ENCODE measurements at regions not wholly inside any gene's neighbourhood (a gene's known extent, or its start where the extent isn't known, plus 50 kb on each side); places are given as distances from the start of the nearest gene placed in this dataset.

- H3K79me2 ChIP-seq (ENCODE audit: low read length) = no peaks in the 10 kb centered on the region
- no peaks in the 10 kb centered on the region for H3K27me3 ChIP-seq (ENCODE audit: low read length)
- DNase-seq (no peak), ATAC-seq (no peak)
- no peaks in the 10 kb centered on the region for H3K9me3 ChIP-seq (ENCODE audit: low read length)
- BruUV-seq (replicated peaks) = no TSS peak
- H3F3A ChIP-seq (ENCODE audit: low read length, unreplicated experiment) = no peaks in the 10 kb centered on the region
- H3K4me1 ChIP-seq (ENCODE audit: insufficient read depth, low read length) = peaks cover 12% of the 10 kb centered on the region
- intact Hi-C loops (cut with micrococcal nuclease) = no loop called here
- no peak overlapping the region for H3K9ac ChIP-seq (ENCODE audit: low read length)
- ChIA-PET CTCF (no interaction called here), POLR2A (ENCODE audit: unreplicated experiment) (no interaction called here)
- no peak overlapping the region for H2AFZ ChIP-seq (ENCODE audit: low read length)
- H3K36me3 ChIP-seq (ENCODE audit: low read depth, low read length) = no peaks in the 10 kb centered on the region
- H3K4me3 ChIP-seq (ENCODE audit: low read length) = no peak overlapping the region
- H3K4me2 ChIP-seq (ENCODE audit: low read length) = no peak overlapping the region
- TF ChIP-seq EZH2phosphoT487 (IDR thresholded peaks at IDR 0.05; ENCODE audit: borderline replicate concordance, low read length) = no peak
- no peak for TF ChIP-seq EZH2 (IDR thresholded peaks at IDR 0.05; ENCODE audit: low read length, unreplicated experiment)
- no peak for TF ChIP-seq CTCF (conservative IDR thresholded peaks at IDR 0.05; ENCODE audit: low read depth, low read length)
- H3K27ac ChIP-seq (ENCODE audit: low read length) = no peak overlapping the region
- no peaks in the 10 kb centered on the region for H3K9me2 ChIP-seq (replicated peaks; ENCODE audit: low read length)
- H4K20me1 ChIP-seq (ENCODE audit: low read length) = no peaks in the 10 kb centered on the region
Observed at GRCh38 chr7:41867639-41868280, 164.9 kb upstream of the INHBA start.

GRCh38 chr7:41862261-41862660 is 159.4 kb upstream of the INHBA start:
- POLR2A ChIA-PET (ENCODE audit: unreplicated experiment) = no interaction called here
- no peak overlapping the region for H3K4me2 ChIP-seq (ENCODE audit: low read length)
- no TSS peak for BruUV-seq (replicated peaks)
- no peaks in the 10 kb centered on the region for H3K27me3 ChIP-seq (ENCODE audit: low read length)
- H3K4me3 ChIP-seq (ENCODE audit: low read length) = no peak overlapping the region
- ATAC-seq (no peak), DNase-seq (no peak)
- no peaks in the 10 kb centered on the region for H3K36me3 ChIP-seq (ENCODE audit: low read depth, low read length)
- TF ChIP-seq EZH2phosphoT487 (IDR thresholded peaks at IDR 0.05; ENCODE audit: borderline replicate concordance, low read length) (no peak), CTCF (conservative IDR thresholded peaks at IDR 0.05; ENCODE audit: low read depth, low read length) (no peak), EZH2 (IDR thresholded peaks at IDR 0.05; ENCODE audit: low read length, unreplicated experiment) (no peak)
- intact Hi-C loops (cut with micrococcal nuclease) = no loop called here
- H3K4me1 ChIP-seq (ENCODE audit: insufficient read depth, low read length) = no peaks in the 10 kb centered on the region
- H3K9ac ChIP-seq (ENCODE audit: low read length) = no peak overlapping the region
- H4K20me1 ChIP-seq (ENCODE audit: low read length) = no peaks in the 10 kb centered on the region
- no peaks in the 10 kb centered on the region for H3K79me2 ChIP-seq (ENCODE audit: low read length)
- no peaks in the 10 kb centered on the region for H3K9me3 ChIP-seq (ENCODE audit: low read length)
- no peak overlapping the region for H2AFZ ChIP-seq (ENCODE audit: low read length)
- no peaks in the 10 kb centered on the region for H3F3A ChIP-seq (ENCODE audit: low read length, unreplicated experiment)
- CTCF ChIA-PET = no interaction called here
- H3K27ac ChIP-seq (ENCODE audit: low read length) = no peak overlapping the region
- no peaks in the 10 kb centered on the region; the same call in 1 of the 2 replicates for H3K9me2 ChIP-seq (replicated peaks; ENCODE audit: low read length)

- Histone ChIP-seq H3K9ac (ENCODE audit: low read length) (no peak overlapping the region), H2AFZ (ENCODE audit: low read length) (no peak overlapping the region), H3K9me2 (replicated peaks; ENCODE audit: low read length) (no peaks in the 10 kb centered on the region; the same call in 1 of the 2 replicates), H3F3A (ENCODE audit: low read length, unreplicated experiment) (no peaks in the 10 kb centered on the region), H3K4me2 (ENCODE audit: low read length) (no peak overlapping the region), H3K27me3 (ENCODE audit: low read length) (no peaks in the 10 kb centered on the region), H3K36me3 (ENCODE audit: low read depth, low read length) (no peaks in the 10 kb centered on the region), H4K20me1 (ENCODE audit: low read length) (no peaks in the 10 kb centered on the region), H3K79me2 (ENCODE audit: low read length) (no peaks in the 10 kb centered on the region), H3K27ac (ENCODE audit: low read length) (no peak overlapping the region), H3K4me1 (ENCODE audit: insufficient read depth, low read length) (no peaks in the 10 kb centered on the region), H3K4me3 (ENCODE audit: low read length) (no peak overlapping the region), H3K9me3 (ENCODE audit: low read length) (no peaks in the 10 kb centered on the region)
- CTCF ChIA-PET = no interaction called here
- intact Hi-C loops (cut with micrococcal nuclease) = no loop called here
- TF ChIP-seq EZH2 (IDR thresholded peaks at IDR 0.05; ENCODE audit: low read length, unreplicated experiment) = no peak
- no peak for TF ChIP-seq EZH2phosphoT487 (IDR thresholded peaks at IDR 0.05; ENCODE audit: borderline replicate concordance, low read length)
- BruUV-seq (replicated peaks) = no TSS peak
- POLR2A ChIA-PET (ENCODE audit: unreplicated experiment) = no interaction called here
- no peak for DNase-seq
- no peak for ATAC-seq
Observed at GRCh38 chr7:41861642-41862041, 158.8 kb upstream of the INHBA start.
